ENCODE measurements at regions not wholly inside any gene's neighbourhood (a gene's known extent, or its start where the extent isn't known, plus 50 kb on each side); places are given as distances from the start of the nearest gene placed in this dataset.
A peak's percentile ranks its signal among the peaks of the same experiment; 100 is the strongest.

GRCh38 chr14:34237677-34238076 is 224.4 kb downstream of the SPTSSA start:
- DNase-seq, result no peak

DNA sequence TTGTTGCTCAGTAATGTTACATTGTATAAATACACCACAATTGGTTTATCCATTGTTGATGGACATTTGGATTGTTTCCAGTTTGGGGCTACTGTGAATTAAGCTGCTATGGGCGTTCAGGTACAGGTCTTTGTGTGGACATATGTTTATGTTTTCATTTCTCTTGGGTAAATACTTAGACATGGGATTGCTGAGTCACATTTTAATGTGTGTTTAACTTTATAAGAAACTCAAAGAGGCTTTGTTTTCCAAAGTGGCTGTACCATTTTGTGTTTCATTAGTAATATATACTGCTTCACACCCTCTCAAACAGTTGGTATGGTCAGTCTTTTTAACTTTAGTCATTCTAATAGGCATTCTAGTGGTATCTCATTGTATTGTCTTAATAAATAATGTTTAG is 225.0 kb downstream of the SPTSSA start:
- DNase-seq, result no peak

DNA sequence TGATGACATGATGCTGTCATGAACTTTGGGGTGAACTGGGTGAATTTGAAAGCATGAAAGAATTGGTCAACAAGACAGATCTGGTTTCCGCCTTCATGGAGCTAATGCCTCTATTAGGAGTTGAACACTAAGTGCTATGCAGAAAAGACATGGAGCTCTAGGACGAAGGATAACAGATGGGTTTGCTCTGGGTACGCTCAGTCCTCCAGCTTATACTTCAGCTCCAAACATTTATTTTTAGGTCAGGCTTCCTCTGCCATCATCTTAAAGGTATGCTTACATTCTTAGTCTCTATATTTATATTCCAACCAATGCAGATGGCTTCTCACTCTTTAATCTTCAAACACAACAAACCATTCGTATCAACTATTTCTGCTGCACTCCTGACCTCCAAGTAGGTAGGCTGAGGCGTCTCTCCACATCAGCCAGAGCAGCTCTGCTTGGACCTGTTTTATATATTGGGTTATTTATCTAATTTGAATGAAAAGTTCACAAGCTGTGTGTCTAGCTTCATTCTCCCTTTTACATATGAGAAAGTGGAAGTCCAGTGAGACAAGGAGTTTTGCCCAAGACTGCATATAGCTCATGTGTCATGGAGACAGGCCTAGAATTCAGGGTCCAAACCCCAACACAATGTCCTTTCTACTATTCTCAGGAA is 226.3 kb downstream of the SPTSSA start:
- no peak for DNase-seq

DNA sequence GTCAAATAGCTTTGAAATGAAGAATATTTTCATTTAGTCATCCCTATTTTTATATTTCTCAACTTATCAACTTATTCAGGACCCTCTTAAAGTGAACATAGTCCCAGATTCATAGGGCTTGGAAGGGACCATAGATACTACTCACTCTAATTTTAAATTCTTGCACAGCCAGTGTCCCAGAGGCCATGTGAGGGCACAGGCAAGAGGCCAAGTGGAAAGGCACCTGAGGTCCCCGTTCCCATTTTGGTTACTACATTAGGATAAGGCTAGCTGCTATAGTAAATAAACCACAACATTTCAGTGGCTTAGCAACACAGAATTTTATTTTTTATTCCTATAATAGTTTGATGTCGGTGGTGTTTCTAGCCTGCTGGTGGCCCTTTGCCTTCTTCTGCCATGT is 227.8 kb downstream of the SPTSSA start:
- no peak for DNase-seq

GRCh38 chr14:34233619-34234018 is 228.4 kb downstream of the SPTSSA start:
- no peak for DNase-seq

- no peak for DNase-seq
Measured at GRCh38 chr14:34232790-34233189, 229.2 kb downstream of the SPTSSA start.

DNA sequence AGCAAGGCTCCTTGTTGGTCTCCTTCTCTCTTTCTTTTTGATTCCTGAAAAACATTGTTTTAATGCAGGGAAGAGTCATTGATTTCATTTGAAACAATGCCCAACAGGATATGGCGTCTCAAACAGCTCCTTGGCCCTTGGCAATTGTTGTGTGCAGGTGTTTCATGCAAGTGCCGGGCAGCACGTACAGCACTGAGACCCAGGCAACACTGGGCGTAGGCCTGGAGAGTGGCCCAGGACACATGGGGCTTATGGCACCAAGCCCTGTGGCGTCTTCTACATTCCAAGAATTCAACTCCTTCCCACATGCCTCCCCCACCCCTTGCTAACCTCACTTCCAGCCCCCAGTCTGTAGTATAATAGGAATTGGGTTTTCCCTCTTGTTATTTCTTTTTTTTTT is 230.4 kb downstream of the SPTSSA start:
- no peak for DNase-seq

GRCh38 chr14:34229140-34229539 is 232.9 kb downstream of the SPTSSA start:
- DNase-seq, result no peak

DNA sequence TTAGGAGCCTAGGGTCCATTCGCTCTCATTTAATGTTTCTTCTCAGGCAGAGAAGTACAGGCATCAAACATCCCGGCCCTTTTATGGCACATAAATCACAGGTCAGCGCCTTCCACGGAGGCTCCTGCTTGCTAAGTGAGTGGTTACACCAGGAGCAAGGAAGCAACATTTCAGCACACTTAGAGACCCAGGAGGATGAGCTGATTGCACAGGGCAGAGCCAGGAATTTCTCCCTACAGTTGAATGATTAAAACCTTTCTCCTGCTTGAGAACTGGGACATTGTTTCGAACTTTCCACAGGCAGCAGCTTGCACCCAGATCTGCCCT is 233.4 kb downstream of the SPTSSA start:
- DNase-seq, result no peak

DNA sequence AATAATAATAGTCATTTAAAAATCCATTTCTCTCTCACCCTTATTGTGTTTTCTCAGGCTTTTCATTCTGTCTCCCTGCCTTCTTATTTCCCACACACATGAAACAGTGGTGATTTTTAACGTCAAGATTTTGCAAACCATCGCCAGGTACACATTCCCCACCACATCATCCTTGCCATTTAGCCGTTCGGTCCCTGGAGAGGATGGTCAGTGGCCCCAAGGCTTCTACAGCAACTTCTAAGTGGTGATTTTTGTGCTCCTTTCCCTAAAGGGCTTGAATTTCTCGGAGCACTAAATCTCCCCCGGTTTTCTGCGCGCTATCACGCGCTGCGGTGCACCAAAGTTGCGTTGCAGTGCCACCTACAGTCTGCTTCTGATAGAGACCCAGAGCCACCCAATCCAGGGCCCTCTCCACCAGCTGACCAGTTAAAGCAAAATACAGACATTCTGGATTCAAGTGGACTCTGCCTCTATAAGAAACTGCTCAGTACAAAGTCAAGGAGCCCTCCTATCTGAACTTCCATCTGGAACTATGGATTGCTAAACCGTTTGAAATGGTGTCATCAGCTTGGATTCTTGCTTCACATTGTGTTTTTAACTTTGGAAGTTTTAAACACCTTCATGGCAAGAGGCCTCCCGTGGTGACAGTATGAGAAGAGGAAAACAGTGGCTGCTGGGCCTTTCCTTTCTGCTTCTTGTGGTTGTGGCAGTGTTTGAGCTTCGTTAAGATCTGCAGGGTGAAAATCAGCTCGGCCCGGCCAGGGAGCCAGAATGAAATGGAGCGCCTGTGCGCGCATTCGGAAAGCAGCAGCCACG is 234.0 kb downstream of the SPTSSA start:
- DNase-seq, result peak; percentile 79

GRCh38 chr14:34224221-34224620 is 237.8 kb downstream of the SPTSSA start:
- no peak for DNase-seq

- no peak for DNase-seq
Measured at GRCh38 chr14:34223373-34224148, 238.5 kb downstream of the SPTSSA start.

- no peak for DNase-seq
Measured at GRCh38 chr14:34222867-34223266, 239.2 kb downstream of the SPTSSA start.

DNA sequence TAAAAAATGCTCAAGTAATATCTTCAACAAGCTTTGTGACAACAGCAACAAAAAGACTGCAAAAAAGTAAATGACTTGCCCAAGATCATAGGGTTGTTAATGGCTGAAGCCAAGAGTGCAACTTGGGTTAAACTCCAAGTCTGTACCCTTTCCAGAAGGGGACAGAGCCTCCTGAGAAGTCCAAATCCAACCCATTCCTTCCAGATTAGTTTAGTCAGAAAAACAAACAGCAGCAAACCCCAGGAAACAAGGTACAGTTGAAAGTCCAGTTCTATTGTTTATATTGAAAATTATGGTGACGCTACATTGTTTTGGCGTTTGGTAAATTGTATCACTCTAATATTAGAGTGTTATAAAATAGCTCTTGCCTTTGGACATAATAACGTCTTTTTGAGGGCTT is 239.9 kb downstream of the SPTSSA start:
- no peak for DNase-seq

DNA sequence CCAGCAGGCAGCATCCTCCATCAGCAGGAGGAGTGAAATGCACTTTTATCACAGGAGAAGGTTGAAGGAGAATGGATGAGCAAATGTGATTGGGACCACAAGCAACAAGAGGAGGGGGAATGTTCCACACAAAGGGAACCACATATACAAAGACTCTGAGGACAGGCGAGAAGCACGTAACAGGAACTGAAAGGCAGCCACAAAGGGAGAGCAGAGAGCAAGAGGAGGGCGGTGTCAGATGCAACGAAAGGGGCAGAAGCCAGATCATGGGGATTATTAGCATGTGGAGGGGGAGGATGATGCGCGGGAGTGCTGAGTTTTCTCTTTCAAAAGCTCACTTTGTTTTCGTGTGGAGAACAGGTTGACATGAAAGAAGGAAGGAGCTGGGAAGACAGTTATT is 241.1 kb downstream of the SPTSSA start:
- DNase-seq, result no peak

- DNase-seq, result no peak
Measured at GRCh38 chr14:34220378-34220706, 241.7 kb downstream of the SPTSSA start.

GRCh38 chr14:34219661-34220377 is 242.2 kb downstream of the SPTSSA start:
- DNase-seq, result no peak

GRCh38 chr14:34218881-34219280 is 243.2 kb downstream of the SPTSSA start:
- no peak for DNase-seq

GRCh38 chr14:34214961-34215360 is 247.1 kb downstream of the SPTSSA start:
- no peak for DNase-seq

DNA sequence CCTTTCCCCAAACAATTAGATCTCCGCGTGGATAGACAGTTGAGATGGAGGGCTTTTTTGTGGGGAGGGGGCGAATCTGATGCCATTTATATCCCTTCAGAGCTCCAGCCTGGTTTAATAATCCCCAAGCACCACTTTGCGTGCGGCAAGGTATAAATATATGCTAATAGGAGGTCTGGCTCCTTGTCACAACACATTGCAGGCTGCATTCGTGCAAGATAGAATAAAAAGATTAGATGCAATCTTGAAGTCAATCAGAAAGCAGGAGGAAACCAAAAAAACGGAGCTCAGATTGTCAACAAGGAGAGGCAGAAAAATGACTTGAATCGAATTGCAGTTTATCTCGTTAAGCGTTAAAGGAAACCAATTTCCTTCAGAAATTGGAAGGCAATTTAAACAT is 248.7 kb downstream of the SPTSSA start:
- no peak for DNase-seq

- no peak for DNase-seq
Measured at GRCh38 chr14:34212172-34212929, 249.7 kb downstream of the SPTSSA start.

DNA sequence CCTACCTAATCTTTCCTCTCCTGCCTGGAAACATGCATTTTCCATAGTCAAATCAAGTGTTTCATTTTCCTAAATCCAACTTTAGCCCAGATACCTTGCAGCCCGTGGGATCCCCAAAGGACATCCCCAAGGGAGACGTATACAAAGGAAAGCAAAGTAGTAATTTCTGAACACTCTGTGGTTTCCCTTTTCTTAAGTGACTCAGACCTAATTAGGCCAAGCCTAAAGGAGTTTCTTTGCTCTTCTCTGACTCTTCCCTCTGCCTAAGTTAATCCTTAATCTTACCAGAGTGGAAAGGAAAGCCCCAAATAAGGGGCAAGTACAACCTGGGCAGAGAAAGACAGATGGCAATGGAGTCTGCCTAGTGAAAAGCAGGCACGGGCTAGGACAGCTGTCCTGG is 250.3 kb downstream of the SPTSSA start:
- DNase-seq, result no peak

DNA sequence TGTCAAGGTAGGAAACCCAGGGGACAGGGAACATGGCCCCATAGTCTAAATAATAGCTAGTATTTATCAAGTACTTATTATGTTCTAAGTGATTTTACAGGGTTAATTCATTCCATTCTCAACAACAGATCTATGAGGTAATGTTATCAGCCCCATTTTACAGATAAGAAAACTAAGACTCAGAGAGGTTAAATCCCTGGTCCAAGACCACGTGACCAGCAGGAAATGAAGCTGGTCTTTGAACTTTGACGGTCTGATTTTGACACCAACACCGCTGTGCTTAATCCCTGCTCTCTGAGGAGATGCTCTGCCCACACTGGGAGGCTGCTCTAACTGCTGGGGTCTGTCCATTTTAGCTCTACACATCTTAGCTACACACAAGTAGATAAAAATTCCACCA is 253.5 kb downstream of the SPTSSA start:
- DNase-seq, result no peak

Data from activated effector memory CD4-positive, alpha-beta T cell treated with anti-CD3 and anti-CD28 coated beads, Interleukin-2, amount 50 U/mL, for 16 hours (primary cell).